ENCODE measurements at regions not wholly inside any gene's neighbourhood (a gene's known extent, or its start where the extent isn't known, plus 50 kb on each side); places are given as distances from the start of the nearest gene placed in this dataset.

DNA sequence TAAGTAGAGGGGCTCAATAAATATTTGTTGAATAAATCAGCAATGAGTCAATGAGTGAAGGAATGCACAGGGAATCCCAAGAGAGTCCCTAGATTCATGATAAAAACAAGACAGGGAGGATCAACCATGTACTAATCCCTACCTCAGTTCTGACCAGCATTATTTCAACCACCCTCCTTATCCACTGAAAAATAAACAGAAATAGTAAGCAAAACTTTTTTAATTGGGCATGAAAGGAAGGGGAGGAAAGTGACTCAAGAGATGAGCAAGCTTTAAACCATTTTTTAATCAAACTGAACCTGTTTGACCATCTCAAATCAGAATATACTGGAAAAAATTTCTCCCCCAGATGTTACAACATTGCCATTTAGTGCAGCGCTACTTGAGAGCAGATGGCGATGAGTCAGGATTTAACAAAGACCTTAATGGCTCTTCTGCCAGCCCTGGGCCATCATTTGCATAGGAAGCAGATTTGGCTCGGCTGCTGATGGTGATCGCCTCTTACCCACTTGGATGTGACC is 194.8 kb upstream of the SLC30A5 start:
- DNase-seq = no peak

DNA sequence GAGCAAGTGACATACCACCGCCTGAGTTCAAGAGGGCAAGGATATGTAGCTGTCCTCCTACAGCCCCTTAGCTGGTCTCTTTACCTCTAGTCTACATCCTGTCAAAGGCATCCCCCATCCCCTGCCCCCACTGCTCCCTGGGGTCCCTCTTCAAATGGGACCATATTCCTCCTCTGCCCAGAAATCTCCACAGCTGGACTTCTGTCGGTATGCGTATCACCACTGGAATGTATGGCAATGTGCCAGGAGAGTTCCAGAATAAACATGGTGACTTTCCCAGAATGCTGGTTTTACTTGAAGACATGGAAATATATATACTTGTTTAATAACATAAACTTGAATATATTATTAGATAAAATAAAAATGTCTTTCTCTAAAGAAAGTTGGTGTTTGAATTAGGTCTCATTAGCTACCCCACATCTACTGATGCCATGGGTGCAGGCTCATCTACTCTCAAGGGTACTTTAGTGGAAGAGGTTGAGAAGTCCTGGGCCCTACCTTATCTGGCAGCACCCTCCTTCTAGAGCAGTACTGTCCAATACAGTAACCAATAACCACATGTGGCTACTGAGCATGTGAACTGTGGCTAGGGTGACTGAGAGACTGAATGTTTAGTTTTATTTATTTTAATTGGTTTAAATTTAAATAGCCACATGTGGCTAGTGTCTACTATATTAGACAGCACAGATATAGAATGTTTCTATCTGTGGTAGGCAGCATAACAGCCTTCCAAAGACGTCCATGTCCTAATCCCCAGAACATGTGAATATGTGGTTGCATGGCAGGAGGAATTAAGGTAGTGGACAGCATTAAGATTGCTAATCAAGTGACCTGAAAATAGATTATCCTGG is 181.7 kb upstream of the SLC30A5 start:
- DNase-seq = no peak

DNA sequence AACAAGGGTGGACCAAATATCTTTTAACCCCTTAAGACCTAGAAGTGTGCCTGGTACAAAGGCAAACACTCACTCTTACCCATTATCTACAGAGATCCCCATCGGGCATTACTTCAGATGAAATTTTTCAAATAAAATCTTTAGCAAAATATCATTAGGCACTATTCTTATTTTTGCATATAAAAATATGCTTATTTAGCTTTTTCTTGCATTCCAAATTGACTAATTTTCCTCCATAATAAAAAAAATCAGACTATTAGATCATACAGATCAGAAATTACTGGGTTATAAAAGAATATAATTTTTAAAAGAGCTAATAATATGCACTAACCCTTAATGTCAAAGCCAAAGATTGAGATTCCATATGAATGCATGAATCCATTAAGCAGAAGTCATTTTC is 178.7 kb upstream of the SLC30A5 start:
- no peak for DNase-seq

DNA sequence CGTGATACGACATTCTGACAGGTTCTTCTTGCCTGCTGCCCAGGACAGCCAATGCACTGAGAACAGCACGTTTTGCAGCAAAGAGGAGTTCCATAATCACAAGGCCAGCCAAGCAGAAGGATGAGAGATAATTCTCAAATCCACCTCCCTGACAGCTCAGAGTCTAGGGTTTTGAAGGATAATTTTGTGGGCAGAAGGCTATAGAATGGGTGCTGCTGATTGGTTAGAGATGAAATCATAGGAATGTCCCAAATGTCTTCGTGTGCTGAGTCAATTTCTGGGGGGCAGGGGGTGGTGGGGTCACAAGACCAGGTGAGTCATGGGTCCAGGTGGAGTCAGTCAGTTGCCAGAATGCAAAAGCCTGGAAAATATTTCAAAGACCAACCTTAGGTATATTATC is 175.5 kb upstream of the SLC30A5 start:
- no peak for DNase-seq

DNA sequence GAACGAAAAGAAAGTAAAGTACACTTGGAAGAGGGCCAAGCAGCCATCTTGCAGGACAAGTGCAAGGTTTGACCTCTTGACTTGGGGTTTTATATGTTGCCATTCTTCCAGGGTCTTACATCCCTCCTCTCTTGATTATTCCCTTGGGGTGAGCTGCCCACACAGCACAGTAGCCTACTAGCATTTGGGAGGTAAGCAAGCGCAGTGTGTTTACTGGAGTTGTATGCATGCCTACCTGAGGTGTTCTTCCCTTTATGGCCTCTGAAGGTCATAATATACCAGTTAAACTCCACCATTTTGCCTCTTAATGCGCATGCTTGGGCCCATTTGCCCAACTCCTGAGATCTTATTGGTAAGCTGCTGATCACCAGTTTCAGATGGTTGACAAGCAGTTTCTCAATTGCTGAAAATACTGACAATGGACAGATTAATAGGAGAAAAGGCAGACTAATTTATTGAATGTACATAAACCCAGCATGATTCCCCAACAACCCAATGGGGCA is 173.8 kb upstream of the SLC30A5 start:
- no peak for DNase-seq

DNA sequence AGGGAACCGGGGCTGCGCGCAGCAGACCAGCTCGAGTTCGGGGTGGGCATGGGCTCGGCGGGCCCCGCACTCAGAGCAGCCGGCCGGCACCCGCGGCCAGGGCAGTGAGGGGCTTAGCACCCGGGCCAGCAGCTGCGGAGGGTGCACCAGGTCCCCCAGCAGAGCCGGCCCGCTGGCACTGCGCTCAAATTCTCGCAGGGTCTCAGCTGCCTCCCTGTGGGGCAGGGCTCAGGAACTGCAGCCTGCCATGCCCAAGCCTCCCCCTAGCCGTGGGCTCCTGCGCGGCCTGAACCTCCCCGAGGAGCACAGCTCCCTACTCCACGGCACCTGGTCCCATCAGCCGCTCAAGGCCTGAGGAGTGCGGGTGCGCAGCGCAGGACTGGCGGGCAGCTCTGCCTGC is 172.9 kb upstream of the SLC30A5 start:
- no peak for DNase-seq

DNA sequence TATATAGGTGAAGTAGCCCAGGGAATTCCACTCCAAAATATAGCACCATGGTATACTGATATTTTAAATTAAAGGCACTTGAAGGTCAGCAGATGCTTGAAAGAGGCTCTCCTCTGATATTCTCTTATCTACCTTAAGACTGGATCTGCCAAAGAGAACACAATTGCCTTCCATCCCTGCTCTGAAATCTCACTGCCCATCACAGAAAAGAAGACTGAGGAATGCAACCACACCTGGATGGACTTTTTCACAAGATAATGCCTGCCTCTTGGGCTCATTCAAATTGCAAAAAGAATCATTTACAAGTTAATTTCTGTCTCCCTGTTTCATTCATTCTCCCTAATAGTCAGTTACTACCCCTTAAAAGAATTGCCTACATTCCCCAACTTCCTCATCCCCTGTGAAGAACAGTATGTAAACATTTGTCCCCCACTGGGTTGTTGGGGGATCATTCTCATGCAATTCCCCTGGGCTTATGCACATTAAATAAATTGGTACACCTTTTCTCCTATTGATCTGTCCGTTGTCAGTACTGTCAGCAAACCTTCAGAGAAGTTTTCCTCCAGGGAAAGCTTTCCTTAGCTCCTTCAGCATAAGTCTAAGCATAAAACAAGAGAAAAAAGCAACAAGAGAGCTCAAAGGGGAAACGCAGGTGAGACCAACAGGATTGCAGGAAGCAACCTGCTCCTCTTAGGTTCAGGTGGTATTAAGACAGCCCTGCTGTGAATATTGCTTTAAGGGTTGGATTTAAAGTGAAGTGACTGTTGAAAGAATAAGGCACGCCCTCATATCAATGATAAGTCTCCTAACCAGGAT is 171.4 kb upstream of the SLC30A5 start:
- DNase-seq = no peak

DNA sequence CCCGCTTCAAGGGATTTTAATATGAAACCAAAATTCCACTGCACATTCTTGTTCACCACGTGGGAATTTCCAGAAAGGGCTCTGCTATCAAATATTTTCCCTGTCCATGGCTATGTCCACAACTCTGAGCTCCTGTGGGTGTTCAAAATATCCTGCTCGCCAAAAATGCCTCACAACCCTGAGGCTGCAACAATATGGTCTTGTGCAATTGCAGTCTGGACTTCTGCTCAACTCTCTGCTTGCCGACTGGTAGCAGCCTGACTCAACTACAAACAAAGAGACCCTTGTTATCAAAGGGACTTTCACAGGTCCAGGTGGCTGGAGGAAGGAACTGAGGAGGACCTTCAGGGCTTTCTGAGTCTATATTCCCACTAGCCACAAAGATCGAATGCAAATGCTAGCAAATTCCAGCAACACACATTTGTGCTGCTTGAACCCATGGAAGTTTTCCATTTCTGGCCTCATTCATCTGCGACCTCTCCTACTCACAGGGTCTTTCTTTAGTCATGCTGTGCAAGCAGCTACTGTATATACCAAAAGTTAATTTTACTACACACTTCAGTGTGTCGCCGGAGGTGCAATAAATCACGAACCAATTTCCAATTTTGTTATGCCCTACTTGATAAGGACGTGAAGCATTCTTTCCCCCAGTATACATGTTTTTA is 169.2 kb upstream of the SLC30A5 start:
- DNase-seq = no peak

DNA sequence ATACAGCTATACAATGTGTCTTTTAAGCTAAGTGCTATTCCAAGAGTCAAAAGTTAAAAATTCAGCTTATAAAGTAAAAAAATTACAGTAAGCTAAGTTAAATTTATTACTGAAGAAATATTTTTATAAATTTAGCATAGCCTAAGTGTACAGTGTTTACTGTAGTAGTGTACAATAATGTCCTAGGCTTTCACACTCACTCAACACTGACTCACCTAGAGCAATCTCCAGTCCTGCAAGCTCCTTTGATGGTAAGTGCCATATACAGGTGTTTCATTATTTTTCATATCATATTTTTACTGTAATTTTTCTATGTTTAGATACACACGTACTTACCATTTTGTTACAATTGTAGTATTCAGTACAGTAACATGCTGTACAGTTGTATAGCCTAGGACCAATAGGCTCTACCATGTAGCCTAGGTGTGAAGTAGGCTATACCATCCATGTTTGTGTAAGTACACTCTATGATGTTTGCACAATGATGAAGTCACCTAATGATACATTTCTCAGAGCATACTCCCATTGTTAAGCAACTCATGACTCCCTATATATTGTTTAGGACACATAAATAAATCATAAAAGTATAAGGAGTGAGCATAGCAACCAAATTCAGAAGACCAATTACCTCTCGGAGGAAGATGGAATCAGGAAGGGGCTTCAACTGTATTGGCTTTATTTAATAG is 165.1 kb upstream of the SLC30A5 start:
- DNase-seq = no peak

DNA sequence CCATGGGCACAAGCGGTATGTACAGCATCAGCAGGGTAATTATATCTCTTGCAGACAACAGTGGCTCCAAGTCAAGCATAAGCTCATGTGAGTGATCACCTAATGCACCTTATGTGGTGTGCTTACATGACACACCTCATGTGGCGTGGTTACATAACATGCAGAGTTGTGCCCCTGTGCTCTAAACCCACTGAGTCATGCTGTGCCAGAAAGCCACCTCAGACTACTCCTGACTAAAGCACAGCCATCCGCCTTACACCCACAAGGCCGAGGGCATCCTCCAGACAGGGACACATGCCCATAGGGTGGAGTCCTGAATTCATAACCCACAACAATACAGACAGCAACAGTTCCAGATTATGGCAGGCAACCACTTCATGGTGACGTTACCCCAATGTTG is 163.7 kb upstream of the SLC30A5 start:
- no peak for DNase-seq

DNA sequence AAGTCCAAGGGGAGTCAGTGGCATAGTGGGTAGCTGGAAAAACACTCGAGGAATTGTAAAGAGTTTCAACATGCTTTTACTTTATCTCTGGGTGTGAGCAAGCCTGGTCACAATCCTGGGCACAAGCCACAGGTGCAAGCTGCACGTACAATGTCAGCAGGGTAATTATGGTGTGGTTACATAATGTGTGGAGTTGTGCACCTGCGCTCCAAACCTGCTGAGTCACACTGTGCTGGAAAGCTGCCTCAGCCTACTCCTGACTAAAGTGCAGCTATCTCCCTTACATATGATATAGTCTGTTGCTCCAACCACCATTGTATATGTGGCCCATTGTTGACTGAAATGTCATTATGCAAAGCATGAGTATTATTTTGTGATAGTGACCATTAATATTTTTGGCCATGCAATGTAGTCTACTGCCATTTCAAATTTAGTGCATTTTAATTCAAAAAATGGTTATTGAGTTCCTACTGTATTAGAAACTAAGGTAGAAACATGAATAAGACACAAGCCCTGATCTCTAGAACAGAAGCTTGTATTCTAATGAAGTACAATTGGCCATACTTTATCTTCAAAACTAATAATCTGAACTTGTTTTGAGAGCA is 160.9 kb upstream of the SLC30A5 start:
- DNase-seq = no peak

DNA sequence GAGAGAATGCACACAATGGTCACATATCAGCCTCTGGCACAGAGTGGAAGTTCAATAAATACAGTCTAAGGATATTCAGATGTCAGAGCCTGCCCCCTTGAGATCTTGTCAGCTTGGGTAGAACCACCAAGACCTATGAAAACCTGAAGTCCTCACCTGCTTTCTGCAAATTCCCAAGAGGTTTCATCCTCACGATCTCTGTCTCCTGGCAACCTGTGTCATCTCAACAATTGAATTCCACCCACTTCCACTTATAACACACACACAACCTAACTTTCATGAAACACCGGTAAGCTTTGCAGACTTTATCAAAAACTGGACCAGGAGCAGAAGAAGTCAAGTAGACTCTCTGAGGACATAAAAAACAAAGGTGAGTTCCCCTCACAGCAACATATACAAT is 151.6 kb upstream of the SLC30A5 start:
- no peak for DNase-seq

DNA sequence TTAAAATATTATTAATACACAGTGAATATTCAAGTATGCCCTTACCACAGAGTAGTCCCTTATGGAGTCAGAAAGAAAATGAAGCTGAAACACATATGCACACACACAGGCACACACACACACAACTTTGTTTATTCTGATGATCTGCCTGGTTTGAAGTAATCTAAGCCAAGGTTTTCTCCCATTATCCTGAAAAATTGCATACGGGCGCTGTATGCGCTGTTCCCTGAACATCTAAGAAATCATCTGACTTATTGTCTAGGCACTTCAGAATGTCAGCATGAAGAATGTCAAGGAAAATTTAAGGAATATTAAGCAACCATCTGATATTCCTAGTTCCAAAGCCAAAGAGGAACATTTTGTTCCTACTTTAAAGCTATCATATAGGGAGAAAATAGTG is 147.1 kb upstream of the SLC30A5 start:
- DNase-seq = no peak

DNA sequence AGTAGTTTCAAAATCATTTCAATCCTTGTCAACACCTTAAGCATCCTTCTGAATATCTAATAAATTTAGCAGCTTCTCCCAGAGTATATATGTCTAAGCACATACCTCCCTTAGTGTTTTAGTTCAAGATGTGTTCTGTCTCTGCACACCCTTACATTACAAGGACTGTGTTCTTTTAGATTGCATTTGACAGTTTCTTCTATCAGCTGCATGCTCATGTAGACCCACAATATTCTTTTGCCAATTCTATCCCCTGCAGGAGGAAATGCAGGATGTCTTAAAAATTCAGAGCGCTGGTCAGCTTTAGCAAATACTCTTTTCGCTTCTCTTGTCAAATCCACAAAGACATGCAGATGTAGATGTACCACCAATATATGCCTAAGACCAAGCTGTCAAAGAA is 145.8 kb upstream of the SLC30A5 start:
- no peak for DNase-seq

DNA sequence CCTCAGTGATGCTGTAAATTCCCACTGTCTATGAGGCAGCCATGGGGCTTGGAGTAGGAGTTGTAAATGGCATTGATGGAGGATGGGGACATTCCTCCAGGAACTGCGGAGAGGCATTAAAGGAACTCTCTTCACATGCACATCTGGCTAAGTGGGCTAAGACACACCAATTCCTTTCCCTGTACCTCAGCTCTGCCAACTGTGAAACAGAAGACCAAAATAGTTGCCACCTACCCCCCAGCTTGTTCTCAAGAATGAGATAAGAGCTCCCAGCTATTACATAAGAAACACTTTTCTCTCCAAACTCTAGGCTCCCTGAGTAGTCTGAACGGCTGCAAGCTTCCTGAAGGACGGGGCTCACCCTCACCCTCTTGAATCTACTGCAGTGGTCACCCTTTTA is 144.6 kb upstream of the SLC30A5 start:
- no peak for DNase-seq

DNA sequence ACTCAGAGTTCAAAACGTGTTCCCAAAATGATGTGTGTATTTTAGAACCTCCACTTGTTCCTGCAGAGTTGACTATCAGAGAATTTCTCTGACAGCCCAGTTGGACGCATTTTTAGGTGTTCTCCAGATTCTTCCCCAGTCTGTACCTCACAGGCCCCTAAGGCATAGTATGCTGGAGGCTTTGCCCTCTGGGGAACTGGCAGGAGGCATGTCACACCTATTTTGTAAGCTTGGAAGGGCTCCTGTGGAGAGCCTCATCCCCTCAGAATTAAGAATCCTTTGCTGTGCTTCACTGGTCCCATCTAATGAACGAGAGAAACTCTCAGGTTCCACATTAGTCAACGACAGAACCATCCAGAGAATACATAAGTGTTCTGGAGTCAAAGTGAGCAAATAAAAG is 144.1 kb upstream of the SLC30A5 start:
- no peak for DNase-seq

DNA sequence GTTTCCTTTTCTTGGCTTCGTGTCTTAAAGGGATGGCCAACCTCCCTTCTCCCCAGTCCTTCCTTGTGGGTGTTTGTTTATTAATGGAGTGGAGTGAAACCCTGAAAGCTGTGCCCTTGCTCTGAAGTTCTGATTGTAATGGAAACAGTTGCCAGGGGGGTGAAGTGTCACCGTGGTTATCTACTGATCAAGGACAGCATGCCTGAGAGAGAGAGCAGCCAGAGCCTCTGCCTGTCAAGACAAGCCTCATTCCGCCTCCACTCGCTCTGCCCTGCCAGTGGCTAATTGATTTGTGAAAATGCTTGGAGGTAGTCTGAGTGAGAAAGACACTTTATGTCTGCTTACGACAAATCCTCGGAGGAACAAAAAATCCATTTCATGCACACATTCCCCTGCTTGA is 143.7 kb upstream of the SLC30A5 start:
- no peak for DNase-seq

DNA sequence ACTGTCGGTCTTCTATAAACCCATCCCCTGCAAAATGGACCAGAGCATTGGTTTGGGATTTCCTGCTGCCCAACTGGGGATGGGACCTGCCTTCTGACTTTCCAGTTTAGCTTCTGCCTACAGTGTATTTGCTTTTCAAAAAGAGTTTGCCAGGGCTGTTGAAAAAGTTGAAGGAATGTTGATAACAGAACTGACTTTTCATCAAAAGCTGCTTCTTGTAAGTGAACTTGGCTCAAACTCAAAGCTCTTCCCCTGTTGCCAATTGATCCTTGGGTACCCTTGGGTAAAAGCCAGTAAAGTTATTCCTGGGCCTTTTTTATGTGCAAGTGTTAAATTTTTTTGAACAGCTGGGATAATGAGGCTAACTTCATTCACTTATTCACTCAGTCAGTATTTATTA is 142.9 kb upstream of the SLC30A5 start:
- no peak for DNase-seq

DNA sequence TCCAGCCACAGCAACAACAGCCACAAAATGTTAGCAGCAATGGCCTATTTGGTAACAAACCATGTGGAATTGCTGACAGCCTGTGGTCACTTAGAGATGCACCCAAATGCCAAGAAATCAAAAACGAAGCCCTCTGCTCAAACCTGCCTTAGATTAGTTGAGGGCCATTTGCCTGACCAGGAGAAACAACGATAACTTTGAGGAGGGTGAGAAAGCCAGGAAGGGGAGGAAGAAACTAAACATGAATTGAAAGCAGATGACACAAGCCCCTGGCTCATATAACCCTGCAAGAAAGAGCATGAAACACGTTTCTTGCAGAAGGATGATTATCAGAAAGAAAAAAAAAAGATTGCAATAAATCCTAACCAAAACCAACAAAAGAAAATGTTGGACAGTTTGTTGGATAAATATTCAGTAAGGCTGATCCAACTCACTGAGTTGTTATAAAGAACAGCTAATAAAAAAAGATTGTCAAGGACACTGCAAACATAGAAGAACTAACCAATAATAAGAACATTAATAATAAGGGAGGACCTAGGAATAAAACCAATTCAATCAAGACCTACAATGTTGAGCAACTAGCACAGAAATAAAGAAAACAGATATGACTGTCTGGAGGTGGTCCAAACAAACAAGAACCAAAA is 140.5 kb upstream of the SLC30A5 start:
- DNase-seq = no peak

DNA sequence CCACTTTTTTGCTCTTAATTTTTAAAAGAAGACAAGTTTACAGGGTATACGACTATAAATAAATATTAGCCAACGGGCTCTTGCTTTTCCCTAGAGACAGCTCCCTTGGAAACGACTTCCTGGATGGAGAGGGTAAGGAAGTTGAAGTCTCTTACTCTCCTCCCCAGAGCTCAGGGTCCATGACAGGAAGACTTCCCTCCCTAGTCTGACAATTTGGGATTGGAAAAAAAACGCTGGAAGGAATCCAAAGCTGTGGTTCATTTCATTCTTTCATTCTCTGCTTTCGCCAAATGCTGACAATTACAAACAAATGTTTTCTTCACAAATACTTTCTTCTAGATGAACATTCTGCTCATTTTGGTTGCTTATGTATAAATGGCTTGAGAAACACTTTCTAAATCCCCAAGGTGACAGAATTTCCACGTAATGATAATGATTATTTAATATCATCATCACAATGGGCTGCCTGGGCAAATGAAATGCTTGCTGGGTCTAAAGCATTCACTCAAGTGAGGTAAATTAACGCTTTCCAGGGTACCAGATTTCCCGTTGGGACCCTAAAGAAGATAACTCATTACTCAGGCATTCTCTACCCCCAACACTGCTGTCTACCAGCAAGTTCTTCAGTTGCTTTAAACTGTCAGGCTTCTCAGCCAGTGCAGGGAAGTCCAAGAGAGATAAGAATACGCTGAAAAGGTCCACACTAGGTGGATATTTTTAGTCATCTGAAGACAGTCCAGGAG is 139.8 kb upstream of the SLC30A5 start:
- DNase-seq = no peak

DNA sequence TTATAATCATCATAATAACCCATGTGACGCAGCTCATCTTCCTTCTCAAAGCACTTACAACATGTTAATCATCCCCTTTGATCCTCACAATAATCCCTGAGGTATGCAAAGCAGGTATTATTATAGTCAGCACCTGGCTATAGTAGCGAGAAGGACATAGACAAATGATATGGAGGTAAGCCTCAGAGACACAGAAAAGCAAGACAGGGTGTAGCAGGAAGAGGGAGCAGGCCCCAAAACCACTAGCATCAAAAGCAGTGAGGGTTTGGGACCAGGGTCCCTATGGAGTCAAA is 139.2 kb upstream of the SLC30A5 start:
- DNase-seq = no peak

Data from activated CD4-positive, CD25-positive, alpha-beta regulatory T cell treated with anti-CD3 and anti-CD28 coated beads, Interleukin-2, amount 50 U/mL, for 72 hours (primary cell).